GM23338 (cell line): ENCODE measurements at regions not wholly inside any gene's neighbourhood (a gene's known extent, or its start where the extent isn't known, plus 50 kb on each side); places are given as distances from the start of the nearest gene placed in this dataset.

ENCODE experiments used
- CREB1 ChIP-seq: fragments of 250-450 bp; sonication (Bioruptor Pico); IDR thresholded peaks from 2 replicates; pipeline ENCODE4 v1.5.0; 2020; ENCODE audit warnings: low read depth, mild to moderate bottlenecking, moderate library complexity
- CTCF ChIP-seq, 2 experiments: fragments of 200-600 bp in 1 of 2; sonication (generic) in 1 of 2; conservative IDR thresholded peaks; 2 replicates each; pipeline versions ENCODE4 v1.5.1 to v1.6.1; 2016 to 2017; ENCODE audit warnings: antibody characterized with exemption in 2 of 2, low read depth in 2 of 2, mild to moderate bottlenecking in 2 of 2, moderate library complexity in 1 of 2
- ETS1 ChIP-seq: IDR thresholded peaks from 2 replicates; pipeline ENCODE4 v1.6.1; 2016; ENCODE audit warnings: antibody characterized with exemption
- EZH2 ChIP-seq: fragments of 200-600 bp; sonication (generic); IDR thresholded peaks from one replicate; pipeline ENCODE4 v1.8.0; 2017; ENCODE audit warnings: antibody characterized with exemption, mild to moderate bottlenecking, low read depth; ENCODE audit not compliant: unreplicated experiment
- EZH2phosphoT487 ChIP-seq: fragments of 200-600 bp; sonication (generic); IDR thresholded peaks from one replicate; pipeline ENCODE4 v1.8.1; 2018; ENCODE audit warnings: antibody characterized with exemption; ENCODE audit not compliant: unreplicated experiment
- JUNB ChIP-seq: IDR thresholded peaks from one replicate; pipeline ENCODE4 v1.6.1; 2016; ENCODE audit warnings: antibody characterized with exemption; ENCODE audit not compliant: unreplicated experiment
- POLR2AphosphoS5 ChIP-seq: IDR thresholded peaks from 2 replicates; pipeline ENCODE4 v1.6.1; 2016; ENCODE audit warnings: antibody characterized with exemption, low read depth
- REST ChIP-seq: IDR thresholded peaks from one replicate; pipeline ENCODE4 v1.6.1; 2018; ENCODE audit warnings: antibody characterized with exemption; ENCODE audit not compliant: unreplicated experiment
- STAT1 ChIP-seq: IDR thresholded peaks from one replicate; pipeline ENCODE4 v1.6.1; 2016; ENCODE audit warnings: antibody characterized with exemption; ENCODE audit not compliant: unreplicated experiment

- no peak for TF ChIP-seq EZH2
- TF ChIP-seq CTCF (conservative IDR thresholded peaks at IDR 0.05; ENCODE audit: low read depth in 2 of 2), result no peak
- TF ChIP-seq POLR2AphosphoS5, result no peak
- TF ChIP-seq JUNB, result no peak
- TF ChIP-seq ETS1, result no peak
- TF ChIP-seq EZH2phosphoT487, result no peak
- no peak for TF ChIP-seq CREB1 (CRISPR knock-in tag)
- TF ChIP-seq REST, result no peak
- TF ChIP-seq STAT1, result no peak
Measured at GRCh38 chr12:25884920-25885234, 73.6 kb upstream of the RASSF8 start.
